NCI-H128 (cell line): ENCODE measurements at regions not wholly inside any gene's neighbourhood (a gene's known extent, or its start where the extent isn't known, plus 50 kb on each side); places are given as distances from the start of the nearest gene placed in this dataset.
"Not testable (repeated sequence)": the region's sequence is repeated elsewhere in the genome, so short reads cannot be mapped to it uniquely, and the experiment has no call there.

ENCODE experiments used
- DNase-seq: peaks from one replicate; lab custom pipeline; 2025; ENCODE audit not compliant: unreplicated experiment; lab: John Stamatoyannopoulos, UW

GRCh38 chr6:141463237-141463977 is 669.3 kb upstream of the GJE1 start:
- DNase-seq = no peak

- no peak for DNase-seq
These were observed 671.8 kb upstream of the GJE1 start for GRCh38 chr6:141460743-141461484.

DNA sequence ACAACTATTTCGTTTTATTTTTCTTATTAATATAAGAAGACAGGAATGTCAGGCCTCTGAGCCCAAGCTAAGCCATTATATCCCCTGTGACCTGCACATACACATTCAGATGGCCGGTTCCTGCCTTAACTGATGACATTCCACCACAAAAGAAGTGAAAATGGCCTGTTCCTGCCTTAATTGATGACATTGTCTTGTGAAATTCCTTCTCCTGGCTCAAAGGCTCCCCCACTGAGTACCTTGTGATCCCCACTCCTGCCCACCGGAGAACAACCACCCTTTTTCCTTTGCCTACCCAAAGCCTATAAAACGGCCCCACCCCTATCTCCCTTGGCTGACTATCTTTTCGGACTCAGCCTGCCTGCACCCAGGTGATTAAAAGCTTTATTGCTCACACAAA is 672.5 kb upstream of the GJE1 start:
- not testable (repeated sequence) for DNase-seq

GRCh38 chr6:141457984-141458383 is 674.7 kb upstream of the GJE1 start:
- DNase-seq = not testable (repeated sequence)

DNA sequence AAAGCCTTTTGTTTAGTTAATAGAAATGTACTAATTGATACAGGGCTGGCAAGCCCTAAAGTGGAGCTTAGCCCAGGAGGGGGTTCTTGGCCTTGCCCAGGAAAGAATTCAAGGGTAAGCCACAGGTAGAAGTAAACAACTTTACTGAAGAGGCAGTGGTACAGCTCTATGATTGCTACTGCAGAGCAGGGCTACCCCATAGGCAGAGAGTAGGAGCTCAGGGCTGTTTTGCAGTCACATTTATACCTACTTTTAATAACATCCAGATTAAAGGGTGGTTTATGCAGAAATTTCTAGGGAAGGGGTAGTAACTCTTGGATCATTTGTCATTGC is 680.4 kb upstream of the GJE1 start:
- DNase-seq = no peak

- no peak for DNase-seq
These were observed 681.0 kb upstream of the GJE1 start for GRCh38 chr6:141451511-141452353.

DNA sequence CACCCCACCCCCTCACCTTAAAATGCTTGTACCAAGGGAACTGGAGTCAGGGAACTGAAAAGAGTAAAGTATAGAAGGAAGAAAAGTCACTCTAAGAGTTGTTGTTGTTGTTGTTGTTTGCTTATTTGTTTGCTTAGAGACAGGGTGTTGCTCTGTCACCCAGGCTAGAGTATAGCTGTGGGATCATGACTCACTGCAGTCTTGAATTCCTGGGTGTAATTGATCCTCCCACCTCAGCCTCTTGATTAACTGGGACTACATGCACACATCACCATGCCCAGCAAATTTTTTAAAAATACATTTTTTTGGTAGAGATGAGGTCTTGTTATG is 681.6 kb upstream of the GJE1 start:
- DNase-seq = no peak

DNA sequence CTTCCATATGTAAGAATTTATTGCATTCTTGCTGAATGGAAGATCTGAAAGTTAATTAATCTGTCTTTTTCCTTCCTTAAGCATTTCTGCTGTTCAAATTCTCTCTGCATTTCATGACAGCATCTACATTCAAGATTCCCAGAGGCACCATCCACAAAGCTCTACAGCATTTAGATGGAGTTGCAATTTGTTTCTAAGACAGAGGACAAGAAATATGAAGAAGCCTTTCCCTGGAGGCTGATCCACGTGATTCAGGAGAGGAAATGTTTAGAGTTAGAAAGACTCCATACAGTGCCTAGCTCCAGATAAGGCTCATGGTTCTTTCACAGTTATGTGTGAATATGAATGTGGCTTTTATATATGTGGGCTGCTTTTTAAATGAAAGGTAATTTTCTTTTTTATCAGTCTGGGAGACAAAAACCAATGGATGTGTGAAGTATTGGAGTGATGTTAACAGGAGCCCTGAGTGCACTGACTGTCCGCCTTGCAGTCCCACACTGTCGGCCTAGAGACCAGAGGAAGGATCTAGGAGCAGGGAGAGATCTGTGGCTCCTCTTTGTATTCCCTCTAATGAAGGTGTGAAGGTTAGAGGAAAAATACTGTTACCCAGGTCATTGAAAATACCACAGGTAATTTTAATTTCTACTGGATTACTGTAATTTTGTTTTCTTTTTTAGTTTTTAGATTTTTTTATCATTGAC is 686.6 kb upstream of the GJE1 start:
- DNase-seq = no peak

DNA sequence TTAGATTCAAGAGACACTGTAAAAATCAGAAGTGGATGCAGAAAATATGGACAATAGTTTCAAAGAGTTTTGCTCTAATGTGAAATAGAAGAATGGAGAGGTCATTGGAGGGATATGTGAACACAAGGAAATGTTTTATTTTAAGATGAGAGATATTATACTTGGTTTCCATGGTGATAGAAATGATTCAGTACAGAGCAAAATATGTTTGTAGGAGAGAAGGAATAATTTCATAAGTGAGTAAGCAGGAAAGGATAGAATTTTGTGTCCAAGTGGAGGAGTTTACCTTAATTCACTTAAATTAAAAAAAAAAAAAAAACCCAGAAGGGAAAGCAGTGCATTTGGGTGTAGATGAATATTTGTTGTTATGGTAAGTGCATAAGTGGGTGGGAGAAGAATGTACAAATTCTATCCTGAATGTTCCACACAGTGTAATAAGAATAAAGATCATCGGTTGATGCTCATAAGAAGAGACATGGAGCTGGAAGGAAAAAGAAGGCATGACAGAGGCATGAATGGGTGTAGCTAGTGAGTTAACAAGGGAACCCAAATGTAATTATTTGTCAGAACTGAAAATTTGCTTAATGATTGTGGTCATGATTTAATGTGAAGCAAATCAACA is 688.9 kb upstream of the GJE1 start:
- no peak for DNase-seq

DNA sequence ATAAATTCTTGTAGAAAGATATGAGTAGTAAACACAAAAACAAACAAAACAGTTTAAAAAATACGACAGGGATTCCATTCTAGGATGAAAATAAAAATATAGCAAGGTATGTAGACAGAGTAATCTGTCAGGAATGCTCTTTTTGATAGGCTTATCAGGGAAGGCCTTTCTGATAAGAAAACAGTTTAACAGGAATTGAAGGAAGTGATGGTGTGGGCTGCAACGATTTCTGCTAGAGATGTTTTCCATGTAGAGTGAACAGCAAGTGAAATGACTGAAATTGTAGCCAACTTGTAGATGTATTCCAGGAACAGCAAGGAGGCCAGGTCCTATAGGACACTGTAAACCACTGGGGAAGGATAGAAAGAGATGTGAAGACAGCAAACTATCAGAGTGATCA is 689.7 kb upstream of the GJE1 start:
- DNase-seq = no peak

DNA sequence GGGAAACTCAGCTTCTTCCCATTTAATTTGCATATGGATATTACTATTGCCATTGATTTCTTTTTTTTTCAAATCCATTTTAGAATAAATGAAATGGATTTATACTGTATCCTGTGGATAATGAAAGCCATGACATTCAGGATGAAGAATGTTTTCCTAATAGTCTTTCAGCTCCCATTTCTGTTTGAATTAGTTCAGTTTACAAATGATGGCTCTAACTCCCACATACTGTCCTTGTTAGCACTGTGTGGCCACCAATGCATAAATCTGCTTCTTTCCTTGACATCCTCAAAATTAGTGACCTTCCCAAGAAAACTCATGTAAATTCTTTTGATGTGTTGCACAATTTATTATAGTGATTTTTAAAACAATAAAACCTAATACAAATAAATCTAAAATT is 693.2 kb upstream of the GJE1 start:
- DNase-seq = no peak

- DNase-seq = no peak
These were observed 695.0 kb upstream of the GJE1 start for GRCh38 chr6:141437685-141438084.

- DNase-seq = no peak
These were observed 695.7 kb upstream of the GJE1 start for GRCh38 chr6:141437011-141437410.

GRCh38 chr6:141426400-141426980 is 706.2 kb upstream of the GJE1 start:
- no peak for DNase-seq

DNA sequence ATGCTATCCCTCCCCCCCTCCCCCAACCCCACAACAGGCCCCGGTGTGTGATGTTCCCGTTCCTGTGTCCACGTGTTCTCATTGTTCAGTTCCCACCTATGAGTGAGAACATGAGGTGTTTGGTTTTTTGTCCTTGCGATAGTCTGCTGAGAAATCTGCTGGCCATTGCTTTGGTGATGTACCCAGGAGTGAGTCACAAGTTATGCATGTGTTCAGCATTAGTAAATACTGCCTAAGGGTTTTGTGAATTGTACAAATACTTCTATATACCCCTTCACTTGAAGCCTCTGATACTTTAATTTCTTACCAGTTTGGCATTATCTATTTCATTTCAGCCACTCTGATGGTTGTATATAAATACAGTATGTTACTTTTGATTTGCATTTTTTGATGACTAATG is 711.3 kb upstream of the GJE1 start:
- no peak for DNase-seq

DNA sequence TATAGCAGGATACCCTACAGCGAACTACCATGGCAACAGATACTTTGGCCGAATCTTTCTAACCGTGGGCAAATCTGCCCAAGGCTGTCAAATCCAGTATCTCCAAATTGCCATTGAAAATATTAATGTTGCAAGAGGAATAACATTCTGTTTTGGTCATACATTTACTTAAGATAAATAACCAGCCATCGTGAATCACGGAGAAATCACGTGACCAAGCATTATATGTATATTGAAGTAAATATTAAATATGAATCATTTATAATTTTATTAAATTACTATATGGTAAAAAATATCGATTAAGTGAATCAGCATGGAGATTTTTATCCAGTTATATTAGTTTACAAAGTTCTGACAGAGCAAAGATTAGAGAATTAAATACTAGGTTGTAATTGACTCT is 714.6 kb upstream of the GJE1 start:
- no peak for DNase-seq

DNA sequence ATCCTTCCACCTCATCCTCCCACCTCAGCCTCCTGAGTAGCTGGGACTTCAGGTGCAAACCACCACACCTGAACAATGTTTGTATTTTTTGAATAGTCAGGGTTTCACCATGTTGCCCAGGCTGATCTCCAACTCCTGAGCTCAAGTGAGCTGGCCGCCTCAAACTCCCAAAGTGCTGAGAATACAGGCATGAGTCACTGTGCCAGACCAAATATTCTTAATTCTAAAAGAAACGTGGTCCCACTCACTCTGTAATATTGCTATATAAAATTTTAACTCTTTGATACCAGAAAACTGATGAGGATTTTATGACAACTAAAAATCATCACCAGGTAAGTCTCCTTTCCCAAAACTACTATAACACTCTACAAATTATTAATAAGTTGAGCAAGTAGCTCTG is 716.8 kb upstream of the GJE1 start:
- no peak for DNase-seq

GRCh38 chr6:141413196-141413595 is 719.5 kb upstream of the GJE1 start:
- DNase-seq = no peak

- no peak for DNase-seq
These were observed 726.0 kb upstream of the GJE1 start for GRCh38 chr6:141406761-141407160.

DNA sequence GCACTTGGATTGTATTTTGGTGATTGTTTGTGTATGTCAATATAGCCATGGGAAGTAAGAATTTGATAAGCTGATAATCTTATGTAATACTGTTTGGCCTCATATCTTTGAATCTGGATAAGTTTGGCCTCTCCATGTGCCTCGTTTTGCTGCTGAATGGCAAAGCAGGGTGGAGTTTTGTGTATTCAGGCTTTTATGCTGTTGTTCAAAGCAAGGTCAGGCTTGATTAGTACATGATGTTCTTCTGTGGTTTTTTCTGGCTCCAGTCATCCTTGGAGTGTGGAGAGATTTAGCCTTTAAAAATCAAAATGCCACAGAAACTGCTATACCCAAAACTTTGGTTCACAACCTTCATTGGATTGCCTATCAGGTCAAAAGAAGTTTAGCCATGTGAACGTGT is 728.9 kb upstream of the GJE1 start:
- no peak for DNase-seq

- DNase-seq = no peak
These were observed 729.6 kb upstream of the GJE1 start for GRCh38 chr6:141403103-141403502.
